Heart left ventricle (tissue), 13 donors: ENCODE measurements at regions not wholly inside any gene's neighbourhood (a gene's known extent, or its start where the extent isn't known, plus 50 kb on each side); places are given as distances from the start of the nearest gene placed in this dataset.

ENCODE experiments used
- CTCF ChIP-seq, 12 donors: fragments of 200-600 bp; sonication (generic) in 4 of 12; IDR thresholded peaks; one replicate each; pipeline versions ENCODE4 v1.5.0 to v1.8.0; 2018 to 2022; ENCODE audit warnings: antibody characterized with exemption in 12 of 12, mild to moderate bottlenecking in 5 of 12
- POLR2A ChIP-seq, 2 donors: fragments of 450-650 bp; IDR thresholded peaks; one replicate each; pipeline ENCODE4 v1.6.1; 2017; ENCODE audit warnings: antibody characterized with exemption in 2 of 2, mild to moderate bottlenecking in 2 of 2, moderate library complexity in 2 of 2
- donor health status: ischemic (EF 13 %, LVEDD 7.1; RV severe dilation, severe dysfunction).
- donor health status: DM: no; HTN: yes; CAD: no.
- donor health status: DM: no; HTN: no; CAD: no.
- donor health status: ischemic (EF 25% LVEDD 6.9; RV normal size, moderate dysfunction).
- donor health status: ischemic (EF 25% LVEDD 5.7; RV mildly dilated, moderate dysfunction).
- donor health status: ischemic (EF 35%, LVEDD 5.7; RV mildly dilated, moderate dysfunction).
- donor health status: nonischemic (EF 11% LVEDD 7.7; RV severe dilation, severe dysfunction).
- donor health status: DM: yes; HTN: yes; CAD: no.
- donor health status: PGD.
- donor health status: ischemic (EF 29% LVEDD 5.4; RV normal size, mild dysfunction).
- donor health status: nonischemic (EF 23%, LVEDD 6.1; RV moderate dilation, normal function).

GRCh38 chr2:49444005-49444404 lies 289.7 kb upstream of the FSHR start:
- TF ChIP-seq CTCF (IDR thresholded peaks at IDR 0.05): no peak
- TF ChIP-seq POLR2A (IDR thresholded peaks at IDR 0.05): no peak
